Keratinocyte (primary cell): ENCODE measurements at regions not wholly inside any gene's neighbourhood (a gene's known extent, or its start where the extent isn't known, plus 50 kb on each side); places are given as distances from the start of the nearest gene placed in this dataset.

ENCODE experiments used
- DNase-seq: peaks from one replicate; pipeline ENCODE4 v3.0.0-alpha.2; 2011; ENCODE audit warnings: low read depth, missing footprints, low spot score
- FAIRE-seq: peaks from 2 replicates; lab custom pipeline; 2011; peaks lifted over from hg19 to GRCh38; lab: Jason Lieb, UNC
- H2AFZ ChIP-seq: 2 replicates; pipeline ENCODE4 v1.6.0; 2012; ENCODE audit warnings: low read length, control low read depth, inconsistent platforms; ENCODE audit not compliant: control insufficient read depth
- H3K27ac ChIP-seq: 2 replicates; pipeline ENCODE4 v1.5.1; 2011; ENCODE audit warnings: low read length; ENCODE audit not compliant: control insufficient read depth, insufficient read depth
- H3K27me3 ChIP-seq: 3 replicates; pipeline ENCODE4 v1.6.0; 2011; ENCODE audit warnings: low read length; ENCODE audit not compliant: control insufficient read depth, insufficient read depth; ENCODE audit errors: extremely low read depth
- H3K36me3 ChIP-seq, 2 experiments: 2 replicates in 1 of 2; 3 replicates in 1 of 2; pipeline ENCODE4 v1.5.1; 2011; ENCODE audit warnings: low read length in 2 of 2, mild to moderate bottlenecking in 1 of 2; ENCODE audit not compliant: control insufficient read depth in 2 of 2, insufficient read depth in 2 of 2; ENCODE audit errors: extremely low read depth in 1 of 2
- H3K4me1 ChIP-seq: 3 replicates; pipeline ENCODE4 v1.5.1; 2011; ENCODE audit warnings: low read length; ENCODE audit not compliant: control insufficient read depth, insufficient read depth; ENCODE audit errors: extremely low read depth
- H3K4me2 ChIP-seq: 3 replicates; pipeline ENCODE4 v1.6.0; 2011; ENCODE audit warnings: low read depth, low read length; ENCODE audit not compliant: control insufficient read depth, insufficient read depth; ENCODE audit errors: extremely low read depth
- H3K4me3 ChIP-seq, 3 experiments: fragments of 200-600 bp in 1 of 3; sonication (generic) in 1 of 3; 2 replicates in 2 of 3; 3 replicates in 1 of 3; pipeline ENCODE4 v1.5.1; 2011 to 2016; ENCODE audit warnings: low read length in 3 of 3, mild to moderate bottlenecking in 3 of 3, control low read depth in 2 of 3, inconsistent platforms in 1 of 3, low read depth in 1 of 3, mixed read lengths in 1 of 3, mixed run types in 1 of 3, moderate library complexity in 1 of 3; ENCODE audit not compliant: control insufficient read depth in 2 of 3, insufficient read depth in 2 of 3; ENCODE audit errors: extremely low read depth in 1 of 3
- H3K79me2 ChIP-seq: 2 replicates; pipeline ENCODE4 v1.6.0; 2012; ENCODE audit warnings: low read length; ENCODE audit not compliant: control insufficient read depth, insufficient read depth
- H3K9ac ChIP-seq: 3 replicates; pipeline ENCODE4 v1.6.0; 2011; ENCODE audit warnings: low read length; ENCODE audit not compliant: control insufficient read depth, insufficient read depth; ENCODE audit errors: extremely low read depth
- H3K9me1 ChIP-seq: 3 replicates; pipeline ENCODE4 v1.6.0; 2011; ENCODE audit warnings: low read length; ENCODE audit not compliant: control insufficient read depth, insufficient read depth; ENCODE audit errors: extremely low read depth
- H3K9me3 ChIP-seq: 2 replicates; pipeline ENCODE4 v1.5.1; 2012; ENCODE audit warnings: low read depth, low read length; ENCODE audit not compliant: control insufficient read depth
- H4K20me1 ChIP-seq: 3 replicates; pipeline ENCODE4 v1.6.0; 2011; ENCODE audit warnings: low read length; ENCODE audit not compliant: control insufficient read depth, insufficient read depth; ENCODE audit errors: extremely low read depth
- CTCF ChIP-seq, 3 experiments: IDR thresholded peaks in 1 of 3; conservative IDR thresholded peaks in 1 of 3; optimal IDR thresholded peaks in 1 of 3; 2 replicates in 2 of 3; 3 replicates in 1 of 3; pipeline versions ENCODE3 to v1.5.1; 2011; ENCODE audit warnings: low read length in 3 of 3, mild to moderate bottlenecking in 3 of 3, moderate library complexity in 2 of 3, control low read depth in 1 of 3, inconsistent platforms in 1 of 3; ENCODE audit not compliant: insufficient read depth in 2 of 3; ENCODE audit errors: extremely low read depth in 1 of 3
- EZH2 ChIP-seq: IDR thresholded peaks from one replicate; pipeline ENCODE4 v1.6.1; 2012; ENCODE audit warnings: inconsistent platforms, mild to moderate bottlenecking, low read length, moderate library complexity
- dilution Hi-C: fragments of 300-500 bp; cut with MboI; formaldehyde crosslinking; loops from one replicate; pipeline ENCODE4 v1.7.0; 2020; ENCODE audit warnings: low sequenced_read_pairs; ENCODE audit not compliant: extremely low pct_ligation_motif_present

- Histone ChIP-seq H3K4me3 (no peak overlapping the region), H3K9me3 (no peaks in the 10 kb centered on the region), H2AFZ (no peak overlapping the region), H3K36me3 (no peaks in the 10 kb centered on the region), H3K9me1 (no peaks in the 10 kb centered on the region), H3K4me2 (no peak overlapping the region), H3K27me3 (no peaks in the 10 kb centered on the region), H4K20me1 (no peaks in the 10 kb centered on the region), H3K27ac (no peak overlapping the region), H3K9ac (no peak overlapping the region), H3K4me1 (no peaks in the 10 kb centered on the region), H3K79me2 (no peaks in the 10 kb centered on the region)
- DNase-seq (no peak), FAIRE-seq (no peak)
- dilution Hi-C loops = no loop called here
- no peak for TF ChIP-seq EZH2
- TF ChIP-seq CTCF (optimal IDR thresholded peaks at IDR 0.05 in 1 of 3, IDR thresholded peaks at IDR 0.05 in 1 of 3, conservative IDR thresholded peaks at IDR 0.05 in 1 of 3; ENCODE audit: extremely low read depth in 1 of 3, insufficient read depth in 2 of 3, low read length in 3 of 3) = no peak
Measured at GRCh38 chr3:135699741-135700140, 265.8 kb upstream of the PPP2R3A start.

GRCh38 chr3:135706758-135707375, 258.7 kb upstream of the PPP2R3A start:
- no peak for TF ChIP-seq EZH2
- dilution Hi-C loops = no loop called here
- H3K27me3 ChIP-seq = no peaks in the 10 kb centered on the region
- no peaks in the 10 kb centered on the region for H3K9me1 ChIP-seq
- no peak for FAIRE-seq
- H3K79me2 ChIP-seq = no peaks in the 10 kb centered on the region
- H3K36me3 ChIP-seq = no peaks in the 10 kb centered on the region
- no peak overlapping the region for H3K4me3 ChIP-seq
- H3K27ac ChIP-seq = no peak overlapping the region
- no peak overlapping the region for H2AFZ ChIP-seq
- H4K20me1 ChIP-seq = no peaks in the 10 kb centered on the region
- no peak for DNase-seq
- H3K4me1 ChIP-seq = no peaks in the 10 kb centered on the region
- no peak overlapping the region for H3K4me2 ChIP-seq
- H3K9me3 ChIP-seq = no peaks in the 10 kb centered on the region
- H3K9ac ChIP-seq = no peak overlapping the region

GRCh38 chr3:135719449-135719848, 246.1 kb upstream of the PPP2R3A start:
- Histone ChIP-seq H3K27me3 (no peaks in the 10 kb centered on the region), H3K27ac (no peak overlapping the region), H3K79me2 (no peaks in the 10 kb centered on the region), H3K9ac (no peak overlapping the region), H2AFZ (no peak overlapping the region), H4K20me1 (no peaks in the 10 kb centered on the region), H3K36me3 (no peaks in the 10 kb centered on the region), H3K4me2 (no peak overlapping the region), H3K9me3 (no peaks in the 10 kb centered on the region), H3K4me1 (no peaks in the 10 kb centered on the region), H3K4me3 (no peak overlapping the region), H3K9me1 (no peaks in the 10 kb centered on the region)
- dilution Hi-C loops = no loop called here
- FAIRE-seq = no peak
- DNase-seq = no peak
- no peak for TF ChIP-seq EZH2
- TF ChIP-seq CTCF (optimal IDR thresholded peaks at IDR 0.05 in 1 of 3, IDR thresholded peaks at IDR 0.05 in 1 of 3, conservative IDR thresholded peaks at IDR 0.05 in 1 of 3; ENCODE audit: extremely low read depth in 1 of 3, insufficient read depth in 2 of 3, low read length in 3 of 3) = no peak
